HG03571 (cell line): ENCODE measurements at regions not wholly inside any gene's neighbourhood (a gene's known extent, or its start where the extent isn't known, plus 50 kb on each side); places are given as distances from the start of the nearest gene placed in this dataset.
"Not testable (repeated sequence)": the region's sequence is repeated elsewhere in the genome, so short reads cannot be mapped to it uniquely, and the experiment has no call there.

Experiments
- ATAC-seq: cut with Tn5 transposase; IDR thresholded peaks from one replicate; pipeline ENCODE4 v1.9.1; 2021; ENCODE audit not compliant: unreplicated experiment

DNA sequence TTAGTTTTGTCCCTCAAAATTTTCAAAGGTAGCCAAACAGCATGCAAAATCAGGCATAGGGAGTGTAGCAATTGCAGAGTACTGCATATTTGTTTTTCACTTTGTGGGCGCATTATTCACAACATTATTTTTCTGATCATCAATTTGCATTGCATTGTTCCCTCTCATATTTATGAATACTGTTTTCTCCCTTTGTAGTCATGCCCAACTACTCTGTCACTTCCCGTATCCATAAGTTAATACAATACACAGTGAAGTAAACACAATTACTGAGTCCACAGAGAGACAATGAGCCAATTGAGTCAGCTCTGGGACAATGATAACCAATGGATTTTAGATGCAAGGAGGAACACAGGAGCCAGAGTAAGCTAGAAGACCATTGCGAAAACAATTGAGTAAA, 944.0 kb upstream of the ADGRL4 start:
- no peak for ATAC-seq

DNA sequence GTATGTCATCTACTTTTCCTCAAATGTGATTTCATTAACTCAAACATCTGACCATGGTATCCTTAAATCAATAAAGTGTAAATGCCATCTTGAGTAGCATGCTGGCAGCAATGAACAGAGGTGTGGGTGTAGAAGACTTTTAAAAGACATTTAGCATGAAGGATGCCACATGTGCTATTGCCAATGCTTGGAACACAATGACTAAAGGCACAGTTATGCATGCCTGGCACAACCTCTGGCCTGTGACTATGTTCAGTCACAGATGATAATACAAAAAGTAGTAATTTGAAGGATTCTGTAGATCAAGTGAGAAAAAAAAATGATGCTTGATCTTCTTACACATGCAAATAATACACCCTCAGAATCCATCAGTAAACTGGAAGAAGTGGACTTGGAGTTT, 938.9 kb upstream of the ADGRL4 start:
- no peak for ATAC-seq

- ATAC-seq = no peak
Measured at GRCh38 chr1:79929356-79929755, 922.8 kb upstream of the ADGRL4 start.

DNA sequence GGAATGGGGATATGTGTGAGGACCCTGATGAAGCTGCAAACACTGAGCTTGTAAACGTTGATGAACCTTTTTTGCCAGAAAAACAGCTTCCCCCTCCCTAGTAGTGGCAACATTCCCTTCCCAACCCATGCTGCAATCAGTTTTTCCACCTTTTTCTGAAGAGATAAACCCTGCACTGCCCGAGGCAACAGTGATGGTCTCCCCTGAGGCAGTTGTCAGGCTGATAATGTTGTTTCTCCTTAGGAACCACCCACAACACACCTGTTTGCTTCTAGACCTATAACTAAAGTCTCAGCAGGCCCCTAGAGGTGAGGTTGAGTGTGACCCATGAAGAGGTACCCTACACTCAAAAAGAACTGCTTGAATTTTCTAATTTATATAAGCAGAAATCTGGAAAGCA, 922.4 kb upstream of the ADGRL4 start:
- ATAC-seq = no peak

DNA sequence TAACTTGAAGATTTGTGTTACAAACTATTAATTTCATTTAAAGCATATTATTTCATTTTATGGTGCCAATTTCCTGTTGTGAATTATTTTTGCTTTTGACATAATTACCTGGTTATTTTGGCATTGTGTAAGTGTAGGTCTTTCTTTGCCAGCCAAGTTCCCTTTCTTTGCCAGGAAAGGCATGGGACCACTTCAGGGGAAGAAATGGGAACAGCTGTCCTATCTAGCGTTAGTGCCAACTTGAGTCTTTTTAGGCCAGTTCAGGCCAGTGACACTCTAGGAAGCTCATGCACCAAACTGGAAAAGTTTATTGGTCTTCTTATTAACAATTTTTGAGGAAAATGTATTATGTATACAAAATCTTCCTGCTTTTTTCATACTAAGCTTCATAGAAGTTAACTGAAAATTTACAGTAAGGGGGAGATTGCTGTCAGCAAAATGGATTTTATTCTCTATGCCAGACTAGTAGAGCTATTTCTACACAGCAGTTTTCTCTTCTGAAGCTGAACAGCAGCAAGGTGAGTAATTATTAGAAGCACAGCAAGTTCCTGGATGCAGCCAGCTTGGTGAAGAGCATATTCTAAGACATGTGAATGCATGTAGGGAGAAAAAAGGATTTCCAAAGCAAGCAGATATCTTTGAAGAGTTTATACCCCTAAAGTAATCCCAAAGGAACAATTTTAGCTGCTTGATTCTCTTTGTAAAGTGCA, 914.6 kb upstream of the ADGRL4 start:
- no peak for ATAC-seq

- ATAC-seq = no peak
Measured at GRCh38 chr1:79914896-79915295, 908.4 kb upstream of the ADGRL4 start.

- ATAC-seq = no peak
Measured at GRCh38 chr1:79912813-79913212, 906.3 kb upstream of the ADGRL4 start.

DNA sequence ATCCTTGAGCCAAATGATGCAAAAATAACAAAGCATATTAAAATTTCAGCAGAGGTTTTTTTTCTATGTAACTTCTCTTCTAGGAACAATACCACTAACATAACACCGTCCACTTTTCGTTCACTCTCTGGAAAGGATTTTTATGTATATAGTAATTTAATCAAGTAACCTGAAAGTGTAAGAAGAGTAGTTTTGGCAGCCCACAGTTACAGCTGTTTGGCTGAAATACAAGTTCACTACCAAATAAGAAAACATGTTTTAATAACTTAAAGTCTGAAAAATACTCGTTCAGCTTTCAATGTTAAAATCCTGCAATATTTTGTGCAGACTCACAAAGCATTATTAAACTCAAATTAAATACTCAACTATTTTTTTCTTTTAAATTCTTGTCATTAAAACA, 896.8 kb upstream of the ADGRL4 start:
- ATAC-seq = no peak

DNA sequence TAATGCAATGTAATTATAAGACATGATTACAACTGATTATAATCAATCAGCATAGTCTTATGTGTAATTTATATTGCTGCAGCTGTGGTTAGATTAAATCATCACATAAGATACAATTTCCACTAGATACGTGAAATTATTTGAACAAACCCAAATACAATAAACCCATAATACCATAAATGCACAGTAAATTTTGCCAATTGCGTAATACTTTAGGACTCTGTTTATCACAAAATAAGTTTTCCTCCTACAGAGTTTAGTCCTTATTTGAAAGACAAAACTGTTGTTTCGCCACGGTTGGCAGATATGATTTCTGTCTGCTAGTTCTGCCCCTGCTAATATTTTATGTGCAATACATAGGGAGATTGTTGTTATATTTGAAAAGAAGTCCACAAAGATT, 895.9 kb upstream of the ADGRL4 start:
- ATAC-seq = no peak

DNA sequence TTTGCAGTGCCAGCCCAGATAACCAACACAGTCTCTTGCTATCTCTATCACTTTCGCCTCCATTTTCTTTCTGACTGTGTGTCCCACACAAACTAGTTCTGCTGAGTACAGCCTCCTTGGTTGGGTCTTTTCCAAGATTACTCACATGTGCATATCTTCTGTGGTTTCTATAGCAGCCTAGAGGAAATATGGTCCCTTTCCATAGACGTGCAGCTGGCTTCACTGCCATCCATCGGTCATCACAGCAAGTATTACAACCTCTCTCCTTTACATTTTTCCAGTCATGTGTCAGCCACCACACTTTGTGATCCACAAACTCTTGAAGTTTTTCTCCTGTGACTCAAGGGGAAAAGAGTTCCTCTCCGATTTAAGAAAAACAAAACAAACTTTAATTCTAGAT, 893.4 kb upstream of the ADGRL4 start:
- no peak for ATAC-seq

- no peak for ATAC-seq
Measured at GRCh38 chr1:79896140-79896539, 889.6 kb upstream of the ADGRL4 start.

DNA sequence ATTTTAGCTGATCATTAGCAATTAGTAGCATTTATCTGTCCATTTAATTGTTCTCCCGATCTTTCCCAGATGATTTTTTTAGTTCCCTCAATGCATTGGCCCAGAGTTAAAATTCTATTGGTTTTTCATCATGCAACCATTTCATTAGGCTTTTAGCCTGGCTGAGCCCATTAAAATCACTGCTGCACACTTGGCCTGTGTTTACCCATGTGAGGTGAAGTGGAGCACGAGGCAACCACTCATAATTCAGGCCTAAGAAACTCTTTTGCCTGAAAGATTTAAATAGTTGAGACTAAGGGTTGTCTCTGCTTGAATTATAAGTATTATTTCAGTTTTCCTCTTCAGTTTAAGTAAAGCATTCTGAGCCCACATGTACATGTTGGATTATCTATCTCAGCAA, 889.0 kb upstream of the ADGRL4 start:
- ATAC-seq = no peak

DNA sequence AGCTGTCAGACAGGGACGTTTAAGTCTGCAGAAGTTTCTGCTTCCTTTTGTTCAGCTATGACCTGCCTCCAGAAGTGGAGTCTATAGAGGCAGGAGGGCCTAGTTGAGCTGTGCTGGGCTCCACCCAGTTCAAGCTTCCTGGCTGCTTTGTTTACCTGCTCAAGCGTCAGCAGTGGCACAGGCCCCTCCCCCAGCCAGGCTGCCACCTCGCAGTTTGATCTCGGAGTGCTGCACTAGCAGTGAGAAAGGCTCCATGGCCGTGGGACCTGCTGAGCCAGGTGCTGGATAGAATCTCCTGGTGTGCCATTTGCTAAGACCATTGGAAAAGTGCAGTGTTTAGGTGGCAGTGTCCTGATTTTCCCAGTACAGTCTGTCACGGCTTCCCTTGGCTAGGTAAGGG, 887.6 kb upstream of the ADGRL4 start:
- not testable (repeated sequence) for ATAC-seq

- no peak for ATAC-seq
Measured at GRCh38 chr1:79887059-79887458, 880.5 kb upstream of the ADGRL4 start.

- no peak for ATAC-seq
Measured at GRCh38 chr1:79885101-79885500, 878.6 kb upstream of the ADGRL4 start.

- ATAC-seq = no peak
Measured at GRCh38 chr1:79877086-79877485, 870.6 kb upstream of the ADGRL4 start.

- ATAC-seq = no peak
Measured at GRCh38 chr1:79875187-79875586, 868.7 kb upstream of the ADGRL4 start.

DNA sequence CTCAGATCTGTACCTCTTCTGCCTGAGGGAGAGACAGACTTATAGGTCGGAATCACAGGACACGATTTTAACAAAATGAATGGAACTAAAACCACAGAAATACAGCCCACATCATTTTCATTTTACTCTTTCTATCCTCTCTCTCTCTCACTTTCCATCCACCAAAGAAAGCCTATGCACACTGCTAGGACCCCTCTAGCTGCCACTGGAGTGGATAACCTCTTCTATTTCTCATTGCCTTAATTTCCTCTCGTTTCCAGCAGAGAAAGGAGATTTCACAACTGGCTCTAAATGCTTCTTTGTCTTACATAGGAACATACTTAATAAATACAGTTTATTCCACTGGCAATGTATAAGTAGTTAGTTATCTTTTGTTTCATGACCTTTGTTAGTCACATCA, 867.8 kb upstream of the ADGRL4 start:
- ATAC-seq = no peak

DNA sequence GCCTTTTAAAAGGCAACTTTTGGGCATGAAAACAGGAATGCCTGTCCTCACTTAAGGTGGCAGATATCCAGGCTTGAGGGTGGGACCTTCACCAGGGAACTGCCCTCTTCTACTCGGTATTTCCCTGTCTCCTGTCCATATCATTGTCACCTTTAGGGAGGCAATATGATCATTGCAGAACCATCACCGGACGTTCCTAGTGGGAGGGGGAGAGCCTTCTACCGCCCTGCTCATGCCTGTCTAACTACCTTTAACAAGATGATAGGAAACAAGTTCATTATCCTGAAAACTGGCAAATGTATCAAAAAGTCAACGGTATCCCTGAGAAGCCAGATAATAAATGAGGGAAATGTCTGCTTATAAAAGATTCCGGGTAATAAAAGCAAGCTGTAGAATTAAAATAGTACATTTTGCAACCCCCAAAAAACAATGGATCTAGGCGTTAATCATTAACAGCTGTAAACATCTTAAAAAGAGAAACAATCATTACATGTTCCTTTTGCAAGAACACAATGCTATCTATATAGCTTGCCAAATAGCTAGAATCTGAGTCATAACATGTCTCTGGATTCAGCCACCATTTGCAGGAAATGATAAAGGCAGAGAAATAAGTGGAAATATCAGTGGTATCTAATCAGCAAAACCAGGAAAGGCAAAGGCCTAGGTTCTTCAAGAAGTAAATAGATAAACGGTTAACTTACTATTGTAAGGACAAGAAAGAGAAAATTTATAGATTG, 852.9 kb upstream of the ADGRL4 start:
- ATAC-seq = no peak

DNA sequence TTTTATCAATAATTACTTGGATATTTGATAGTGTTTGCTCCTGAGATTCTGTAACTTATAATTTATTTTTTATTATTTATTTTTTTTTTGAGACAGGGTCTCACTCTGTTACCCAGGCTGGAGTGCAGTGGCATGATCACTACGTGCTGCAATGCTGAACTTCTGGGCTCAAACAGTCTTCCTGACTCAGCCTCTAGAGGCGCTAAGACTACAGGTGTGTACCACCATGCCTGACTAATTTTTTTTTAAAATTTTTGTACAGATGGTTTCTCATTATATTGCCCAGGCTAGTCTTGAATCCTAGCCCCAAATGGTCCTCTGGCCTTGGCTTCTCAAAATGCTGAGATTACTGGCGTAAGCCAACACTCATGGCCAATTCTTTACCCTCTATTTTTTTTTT, 845.5 kb upstream of the ADGRL4 start:
- ATAC-seq = no peak

DNA sequence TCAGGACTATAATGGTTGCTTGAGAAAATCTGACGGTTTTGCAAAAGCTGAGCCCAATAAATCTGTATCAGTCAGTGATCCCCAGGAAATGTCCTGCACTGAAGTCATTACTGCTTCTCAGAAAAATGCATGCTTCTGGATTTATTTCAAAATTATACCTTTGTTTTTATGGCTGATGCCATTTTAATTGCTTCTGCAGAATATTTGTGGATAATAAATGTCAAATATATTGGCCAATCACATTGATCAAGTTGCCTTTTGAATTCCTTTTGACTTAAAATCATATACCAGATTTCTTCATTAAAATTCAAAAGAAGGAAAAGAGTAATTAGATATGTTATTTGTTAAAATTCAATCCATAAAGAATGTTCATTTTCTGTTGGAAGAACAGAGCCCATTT, 842.9 kb upstream of the ADGRL4 start:
- ATAC-seq = no peak

DNA sequence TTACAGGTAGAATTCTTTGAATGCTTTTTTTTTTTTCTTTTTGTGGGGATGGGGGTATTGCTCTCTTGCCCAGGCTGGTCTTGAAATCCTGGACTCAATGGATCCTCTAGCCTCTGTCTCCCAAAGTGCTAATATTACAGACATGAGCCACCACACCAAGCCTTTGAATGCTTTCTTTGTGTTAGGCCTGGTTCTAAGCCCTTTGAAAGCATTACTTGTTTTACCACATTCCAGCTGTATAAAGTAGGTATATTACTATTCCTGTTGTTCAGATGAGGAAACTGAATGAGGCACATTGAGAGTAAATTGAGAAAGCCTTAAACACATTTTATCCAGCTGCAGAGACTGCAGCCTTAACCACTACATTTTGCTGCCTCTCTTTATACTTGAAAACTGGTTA, 841.8 kb upstream of the ADGRL4 start:
- ATAC-seq = no peak

- ATAC-seq = peak; percentile 62
Measured at GRCh38 chr1:79847700-79848099, 841.2 kb upstream of the ADGRL4 start.
